ENCODE measurements at regions not wholly inside any gene's neighbourhood (a gene's known extent, or its start where the extent isn't known, plus 50 kb on each side); places are given as distances from the start of the nearest gene placed in this dataset.

- Mint-ChIP-seq H3K4me3 (no peak overlapping the region), H3K36me3 (ENCODE audit: insufficient read depth in 1 of 3, low read depth in 3 of 3) (peaks cover 4 to 35% (median 19%) of the 10 kb centered on the region in 3 experiments; a peak in 6 of 7 replicates), H3K4me1 (0 out of 4 replicates have a peak, but pooled peaks cover 0 to 4% of the 10 kb centered on the region in 2 experiments), H3K9me3 (peaks cover 14 to 19% of the 10 kb centered on the region in 2 experiments), H3K27ac (no peak overlapping the region), H3K27me3 (ENCODE audit: low read depth) (no peaks in the 10 kb centered on the region; the same call in none of the 2 replicates)
- Histone ChIP-seq H3K23me2 (ENCODE audit: insufficient read length, low read depth, low read length, poor library complexity, severe bottlenecking) (no peaks in the 10 kb centered on the region), H2AFZ (ENCODE audit: low read length) (no peak overlapping the region), H3K18ac (ENCODE audit: insufficient read length, low read depth, low read length) (no peak overlapping the region), H4K8ac (replicated peaks; ENCODE audit: insufficient read length, low read depth, low read length) (no peak overlapping the region), H3K79me1 (ENCODE audit: insufficient read depth, low read depth, low read length, poor library complexity, severe bottlenecking) (no peaks in the 10 kb centered on the region), H4K91ac (ENCODE audit: insufficient read length, low read depth, low read length) (no peak overlapping the region), H3K4me1 (ENCODE audit: insufficient read depth, low read length) (no peaks in the 10 kb centered on the region), H4K5ac (ENCODE audit: insufficient read length, low read depth, low read length) (no peak overlapping the region), H2AK5ac (ENCODE audit: insufficient read length, low read length) (no peak overlapping the region), H2BK12ac (ENCODE audit: insufficient read length, low read depth, low read length) (no peak overlapping the region), H3K9ac (ENCODE audit: extremely low read depth, insufficient read length, low read length) (no peak overlapping the region), H3K4me2 (ENCODE audit: insufficient read depth, insufficient read length, low read length) (no peak overlapping the region), H4K20me1 (ENCODE audit: control insufficient read depth, insufficient read depth, insufficient read length) (no peaks in the 10 kb centered on the region), H3T11ph (ENCODE audit: low read length) (no peak overlapping the region), H3K9me3 (ENCODE audit: control insufficient read depth, low read depth, low read length) (no peaks in the 10 kb centered on the region), H2BK20ac (ENCODE audit: low read depth, low read length, poor library complexity, severe bottlenecking) (no peak overlapping the region), H2BK120ac (ENCODE audit: low read depth, low read length, poor library complexity, severe bottlenecking) (no peak overlapping the region), H3K27ac (ENCODE audit: insufficient read length, low read depth, low read length) (no peak overlapping the region), H3K14ac (ENCODE audit: insufficient read depth, low read length) (no peak overlapping the region), H3K23ac (ENCODE audit: insufficient read length, low read depth, low read length) (no peak overlapping the region), H2BK5ac (ENCODE audit: insufficient read length, low read length) (no peak overlapping the region), H3K27me3 (ENCODE audit: insufficient read depth, low read length) (no peaks in the 10 kb centered on the region), H2BK15ac (ENCODE audit: low read depth, low read length) (no peak overlapping the region), H3K79me2 (ENCODE audit: insufficient read depth, low read length) (no peaks in the 10 kb centered on the region), H3K56ac (ENCODE audit: insufficient read length, low read depth, low read length) (no peak overlapping the region), H3K4ac (ENCODE audit: low read depth, low read length) (no peak overlapping the region)
- no peak for DNase-seq
- WGBS (ENCODE audit: extremely low coverage, insufficient read length, low lambda C conversion rate), result no CpG with 5 or more reads among the region's 4 CpGs
- TF ChIP-seq CTCF (conservative IDR thresholded peaks at IDR 0.05), result no peak
These were observed 225.8 kb upstream of the SOX21 start for GRCh38 chr13:94938124-94938523.

All from H9 (cell line).